ENCODE measurements at regions not wholly inside any gene's neighbourhood (a gene's known extent, or its start where the extent isn't known, plus 50 kb on each side); places are given as distances from the start of the nearest gene placed in this dataset.

DNA sequence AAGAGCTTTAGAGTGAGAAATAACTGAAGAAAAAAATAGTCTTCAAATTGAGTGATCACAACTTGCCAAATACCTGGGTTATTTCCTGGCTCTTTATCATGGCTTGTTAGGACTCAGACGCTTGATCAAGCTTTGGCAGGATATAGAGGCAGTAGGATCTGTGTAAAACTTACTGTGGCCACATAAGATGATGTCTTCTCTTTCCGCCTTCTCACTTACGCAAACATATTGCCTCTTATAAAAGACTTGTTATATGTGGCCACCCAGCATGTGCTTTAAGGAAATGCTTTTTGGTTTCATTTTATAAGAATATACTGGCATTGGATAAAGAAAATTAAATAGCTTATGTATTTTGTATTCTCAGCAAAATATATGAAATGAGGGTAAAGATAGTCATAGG lies 101.8 kb upstream of the AKIRIN2 start:
- TF ChIP-seq, protein P1, sequence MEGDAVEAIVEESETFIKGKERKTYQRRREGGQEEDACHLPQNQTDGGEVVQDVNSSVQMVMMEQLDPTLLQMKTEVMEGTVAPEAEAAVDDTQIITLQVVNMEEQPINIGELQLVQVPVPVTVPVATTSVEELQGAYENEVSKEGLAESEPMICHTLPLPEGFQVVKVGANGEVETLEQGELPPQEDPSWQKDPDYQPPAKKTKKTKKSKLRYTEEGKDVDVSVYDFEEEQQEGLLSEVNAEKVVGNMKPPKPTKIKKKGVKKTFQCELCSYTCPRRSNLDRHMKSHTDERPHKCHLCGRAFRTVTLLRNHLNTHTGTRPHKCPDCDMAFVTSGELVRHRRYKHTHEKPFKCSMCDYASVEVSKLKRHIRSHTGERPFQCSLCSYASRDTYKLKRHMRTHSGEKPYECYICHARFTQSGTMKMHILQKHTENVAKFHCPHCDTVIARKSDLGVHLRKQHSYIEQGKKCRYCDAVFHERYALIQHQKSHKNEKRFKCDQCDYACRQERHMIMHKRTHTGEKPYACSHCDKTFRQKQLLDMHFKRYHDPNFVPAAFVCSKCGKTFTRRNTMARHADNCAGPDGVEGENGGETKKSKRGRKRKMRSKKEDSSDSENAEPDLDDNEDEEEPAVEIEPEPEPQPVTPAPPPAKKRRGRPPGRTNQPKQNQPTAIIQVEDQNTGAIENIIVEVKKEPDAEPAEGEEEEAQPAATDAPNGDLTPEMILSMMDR (IDR thresholded peaks at IDR 0.05): no peak
- H3K27ac ChIP-seq: no peak overlapping the region
- DNase-seq (no peak), ATAC-seq (no peak)
- WGBS, 2 donors: 77% methylated on average over 3 of the region's 3 CpGs
- H3K4me1 ChIP-seq: peaks cover 0 to 8% (median 0%) of the 10 kb centered on the region in 9 donors
- no peak overlapping the region for H3K4me3 ChIP-seq
- no peaks in the 10 kb centered on the region for H3K36me3 ChIP-seq
- intact Hi-C loops (cut with DNase I): no loop called here
- no peaks in the 10 kb centered on the region for H3K9me3 ChIP-seq
- no peaks in the 10 kb centered on the region for H3K27me3 ChIP-seq

GRCh38 chr6:87799651-87800050 lies 97.6 kb upstream of the AKIRIN2 start:
- Histone ChIP-seq H3K9me3 (no peaks in the 10 kb centered on the region), H3K27me3 (no peaks in the 10 kb centered on the region), H3K4me1 (peaks cover 0 to 4% (median 0%) of the 10 kb centered on the region in 9 donors), H3K27ac (no peak overlapping the region), H3K4me3 (no peak overlapping the region), H3K36me3 (no peaks in the 10 kb centered on the region)
- intact Hi-C loops (cut with DNase I): loop anchor here in 3 of 10 donors (10.0 kb wide), 3 partner anchors 105 to 405 kb away; no protein-coding TSS in a partner anchor
- TF ChIP-seq, protein P1 (IDR thresholded peaks at IDR 0.05): no peak
- ATAC-seq: no peak
- DNase-seq: no peak
- 81 to 82% methylated on average over 6 of the region's 6 CpGs for WGBS, 2 donors

DNA sequence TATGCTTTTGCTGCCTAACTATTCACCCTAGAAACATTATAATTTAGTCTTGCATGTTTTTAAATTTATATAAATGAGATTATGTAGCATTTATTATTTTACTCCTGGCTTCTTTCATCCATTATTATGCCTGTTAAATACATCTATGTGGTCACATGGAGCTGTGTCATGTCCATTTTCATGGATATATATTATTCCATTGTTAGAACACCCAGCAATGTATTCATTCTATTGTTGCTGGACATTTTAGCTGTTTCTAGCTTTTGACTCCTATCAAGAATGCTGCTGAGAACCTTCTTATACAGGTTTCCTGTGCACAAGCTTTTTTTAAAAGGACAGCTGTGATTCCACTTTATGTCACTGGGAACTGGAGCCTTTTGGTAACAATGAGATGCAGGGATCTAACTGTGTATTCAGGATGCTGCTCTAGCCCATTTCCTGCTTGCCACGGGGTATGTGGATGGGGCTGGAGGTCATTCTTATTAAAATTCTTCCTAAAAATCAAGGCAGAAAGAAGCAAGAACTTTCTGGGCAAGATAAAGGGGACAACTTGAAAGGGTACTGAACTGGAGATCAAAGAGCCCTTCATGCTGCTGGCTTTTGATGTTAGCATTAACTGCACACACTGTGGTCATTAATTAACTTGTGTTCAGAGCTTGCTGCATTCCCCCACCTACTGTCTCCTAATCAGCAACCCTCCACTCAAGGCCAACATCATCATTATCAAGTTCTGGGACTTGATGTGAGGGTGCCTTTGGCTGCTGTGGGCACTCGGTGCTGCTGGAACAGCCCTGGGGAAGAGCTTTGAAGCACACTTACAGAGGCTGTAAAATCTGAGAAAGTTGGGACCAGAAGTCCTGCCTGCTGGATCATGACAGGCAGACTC lies 96.6 kb upstream of the AKIRIN2 start:
- Histone ChIP-seq H3K27me3 (no peaks in the 10 kb centered on the region), H3K4me3 (no peak overlapping the region), H3K36me3 (no peaks in the 10 kb centered on the region), H3K9me3 (no peaks in the 10 kb centered on the region), H3K4me1 (peaks cover 0 to 4% (median 0%) of the 10 kb centered on the region in 9 donors), H3K27ac (no peak overlapping the region)
- 17 to 33% methylated on average over 2 of the region's 2 CpGs for WGBS, 2 donors
- ATAC-seq: no peak
- intact Hi-C loops (cut with DNase I): loop anchor here in 3 of 10 donors (10.0 kb wide), 3 partner anchors 104 to 404 kb away; no protein-coding TSS in a partner anchor
- TF ChIP-seq, protein P1 (IDR thresholded peaks at IDR 0.05): no peak
- no peak for DNase-seq

DNA sequence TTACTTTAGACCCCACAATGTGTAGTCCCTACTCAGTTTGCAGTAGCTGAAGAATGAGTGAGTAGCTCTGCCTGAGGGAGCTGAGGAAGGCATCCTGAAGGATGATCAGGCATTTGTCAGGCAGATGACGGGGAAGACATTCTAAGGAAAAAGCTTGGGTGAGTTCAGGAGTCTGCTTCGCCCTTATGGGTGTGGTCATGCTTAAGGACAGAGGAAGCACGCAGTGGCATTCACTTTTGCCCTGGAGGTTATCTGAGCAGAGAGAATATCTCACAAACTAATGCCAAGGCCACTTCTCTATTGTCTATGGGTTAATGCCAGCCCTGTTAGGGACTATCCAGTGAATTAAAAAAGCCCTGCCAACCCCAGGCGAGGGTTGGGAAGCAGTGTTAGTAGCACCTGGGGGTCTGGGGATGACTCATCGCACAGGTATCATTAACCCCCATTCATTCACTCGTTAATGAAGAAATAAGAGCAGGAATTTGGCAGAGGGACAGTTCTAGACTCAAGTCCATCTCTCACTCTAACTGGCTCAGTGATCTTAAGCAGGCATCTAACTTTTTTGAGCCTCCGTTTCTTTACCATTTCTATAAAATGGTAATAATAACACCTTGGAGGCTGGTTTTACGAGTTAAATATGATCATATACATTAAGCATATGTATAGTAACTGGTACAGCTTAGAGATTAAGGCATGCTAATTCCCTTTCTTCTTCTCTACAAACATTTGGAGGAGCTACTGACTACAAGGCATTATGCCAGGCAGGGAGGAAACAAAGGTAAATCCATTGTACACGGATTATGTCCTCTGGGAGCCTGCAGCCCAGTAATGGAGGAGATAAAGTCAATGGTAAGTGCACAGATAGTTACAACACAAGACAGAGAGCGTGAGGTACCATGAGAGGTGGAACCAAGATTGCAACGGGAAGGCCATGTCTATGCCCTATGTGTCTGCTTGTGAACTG lies 93.2 kb upstream of the AKIRIN2 start:
- intact Hi-C loops (cut with DNase I): loop anchor here in 3 of 10 donors (10.0 kb wide), 3 partner anchors 100 to 400 kb away; no protein-coding TSS in a partner anchor
- Histone ChIP-seq H3K36me3 (no peaks in the 10 kb centered on the region), H3K27me3 (no peaks in the 10 kb centered on the region), H3K4me1 (peaks cover 0 to 13% (median 0%) of the 10 kb centered on the region in 9 donors), H3K27ac (no peak overlapping the region), H3K9me3 (no peaks in the 10 kb centered on the region), H3K4me3 (no peak overlapping the region)
- DNase-seq (no peak), ATAC-seq (peak in 1 of 8 donors; percentile 17)
- TF ChIP-seq, protein P1 (IDR thresholded peaks at IDR 0.05): no peak
- WGBS, 2 donors: 71 to 80% methylated on average over 11 of the region's 11 CpGs

Data from heart right ventricle (tissue), 16 donors.